Stimulated activated naive CD8-positive, alpha-beta T cell treated with anti-CD3 and anti-CD28 coated beads, Interleukin-15, amount 100 ng/mL, for 72 hours (primary cell): ENCODE measurements at regions not wholly inside any gene's neighbourhood (a gene's known extent, or its start where the extent isn't known, plus 50 kb on each side); places are given as distances from the start of the nearest gene placed in this dataset.

ENCODE experiments used
- ATAC-seq: fragments of 150-1000 bp; cut with Tn5 transposase; 2 replicates; pipeline ENCODE4 v1.10.0; 2021; ENCODE audit warnings: mild to moderate bottlenecking, moderate library complexity
- DNase-seq, 2 donors: peaks; one replicate each; pipeline ENCODE4 v3.0.0; 2021 to 2022
- H3K27ac Mint-ChIP-seq, 2 donors: one replicate each; pipeline ENCODE4 v1.8.0; 2022; ENCODE audit warnings: mild to moderate bottlenecking in 2 of 2, mixed read lengths in 2 of 2, moderate library complexity in 2 of 2
- H3K27me3 Mint-ChIP-seq: one replicate; pipeline ENCODE4 v1.8.0; 2022; ENCODE audit warnings: mixed read lengths
- H3K4me1 Mint-ChIP-seq: one replicate; pipeline ENCODE4 v1.8.0; 2022; ENCODE audit warnings: mild to moderate bottlenecking, mixed read lengths
- H3K4me3 Mint-ChIP-seq, 2 donors: one replicate each; pipeline ENCODE4 v1.8.0; 2022; ENCODE audit warnings: mild to moderate bottlenecking in 2 of 2, mixed read lengths in 2 of 2, moderate library complexity in 1 of 2
- H3K9me3 Mint-ChIP-seq, 2 donors: one replicate each; pipeline ENCODE4 v1.8.0; 2022; ENCODE audit warnings: mixed read lengths in 2 of 2

DNA sequence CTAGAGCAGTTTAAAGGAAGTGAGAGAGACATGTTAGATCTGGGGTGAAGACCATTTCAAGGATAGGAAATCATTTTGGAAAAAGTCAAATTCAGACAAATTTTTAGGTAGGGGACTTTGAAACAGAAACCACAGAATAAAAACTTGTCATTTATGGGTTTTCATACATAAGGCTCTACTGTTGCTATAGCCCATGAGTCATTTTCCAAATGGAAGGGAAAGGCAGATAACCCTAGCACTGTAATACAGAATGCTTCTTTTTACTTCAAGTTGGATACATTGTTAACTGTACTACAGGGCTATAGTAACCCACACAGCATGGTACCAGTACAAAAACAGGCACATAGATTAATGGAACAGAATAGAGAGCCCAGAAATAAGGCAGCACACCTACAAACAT, 455.4 kb downstream of the EBF1 start:
- Mint-ChIP-seq H3K27me3 (no peaks in the 10 kb centered on the region), H3K4me3 (no peak overlapping the region), H3K4me1 (no peaks in the 10 kb centered on the region), H3K27ac (no peak overlapping the region), H3K9me3 (no peaks in the 10 kb centered on the region)
- ATAC-seq (no peak), DNase-seq (no peak)

DNA sequence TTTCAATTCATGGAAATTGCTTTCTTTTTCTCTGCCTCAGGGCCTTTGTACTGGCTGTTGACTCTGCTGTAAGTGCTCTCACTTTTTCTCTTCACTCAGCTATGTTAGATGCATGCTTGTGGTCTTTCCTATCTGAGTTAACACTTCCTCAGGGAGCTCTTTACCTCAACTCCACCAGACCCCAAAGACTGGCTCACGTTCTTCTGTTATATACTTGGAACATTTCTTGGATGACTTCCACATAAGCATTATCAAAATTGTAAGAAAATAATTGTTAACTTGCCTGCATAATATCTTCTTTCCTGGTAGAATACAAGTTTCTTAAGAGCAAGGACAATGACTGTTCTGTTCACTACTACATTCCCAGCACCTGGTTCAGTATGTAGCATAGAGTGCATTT, 455.9 kb downstream of the EBF1 start:
- Mint-ChIP-seq H3K27me3 (no peaks in the 10 kb centered on the region), H3K27ac (no peak overlapping the region), H3K9me3 (no peaks in the 10 kb centered on the region), H3K4me1 (no peaks in the 10 kb centered on the region), H3K4me3 (no peak overlapping the region)
- DNase-seq (no peak), ATAC-seq (no peak)

DNA sequence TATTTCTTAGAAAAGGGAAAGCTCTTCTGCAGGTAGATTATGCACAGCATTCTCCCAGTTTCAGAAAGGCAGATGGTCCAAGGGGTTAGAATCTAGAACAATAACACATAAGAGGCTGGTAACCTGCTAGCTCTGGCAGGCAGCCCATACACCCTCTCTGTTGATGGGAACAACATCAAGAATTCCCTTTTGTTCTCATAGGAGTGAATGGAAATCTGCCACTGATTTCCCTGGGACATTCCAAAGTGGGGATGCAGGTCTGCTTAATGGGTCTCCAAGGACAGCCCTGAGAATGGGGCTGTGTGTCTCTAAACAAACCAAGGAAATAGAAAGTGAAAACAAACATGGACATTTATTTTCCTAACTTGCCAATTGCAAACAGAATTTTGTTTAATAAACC, 456.8 kb downstream of the EBF1 start:
- H3K4me1 Mint-ChIP-seq = no peaks in the 10 kb centered on the region
- no peak overlapping the region for H3K4me3 Mint-ChIP-seq
- ATAC-seq (no peak), DNase-seq (no peak)
- no peaks in the 10 kb centered on the region for H3K27me3 Mint-ChIP-seq
- H3K27ac Mint-ChIP-seq = no peak overlapping the region
- H3K9me3 Mint-ChIP-seq = no peaks in the 10 kb centered on the region

DNA sequence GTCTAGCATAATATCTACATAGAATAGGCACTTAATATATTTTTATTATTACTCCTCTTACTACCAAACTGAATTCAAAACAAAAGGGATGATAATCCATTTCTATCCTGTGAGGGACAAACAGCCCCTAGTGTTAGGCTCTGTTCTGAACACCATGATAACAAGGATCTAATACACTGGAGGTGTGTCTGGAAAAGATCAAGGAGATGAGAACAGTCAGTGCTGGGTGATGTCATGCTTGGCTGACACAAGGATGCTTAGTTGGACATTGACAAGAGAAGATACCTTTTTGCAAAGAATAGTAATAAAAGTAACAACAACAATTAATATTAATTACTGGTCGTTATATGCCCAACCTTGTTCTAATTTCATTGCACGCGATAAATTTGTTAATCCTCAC, 458.7 kb downstream of the EBF1 start:
- no peak for DNase-seq
- no peaks in the 10 kb centered on the region for H3K9me3 Mint-ChIP-seq
- no peaks in the 10 kb centered on the region for H3K27me3 Mint-ChIP-seq
- no peak overlapping the region for H3K27ac Mint-ChIP-seq
- H3K4me3 Mint-ChIP-seq = no peak overlapping the region
- no peak for ATAC-seq
- no peaks in the 10 kb centered on the region for H3K4me1 Mint-ChIP-seq

DNA sequence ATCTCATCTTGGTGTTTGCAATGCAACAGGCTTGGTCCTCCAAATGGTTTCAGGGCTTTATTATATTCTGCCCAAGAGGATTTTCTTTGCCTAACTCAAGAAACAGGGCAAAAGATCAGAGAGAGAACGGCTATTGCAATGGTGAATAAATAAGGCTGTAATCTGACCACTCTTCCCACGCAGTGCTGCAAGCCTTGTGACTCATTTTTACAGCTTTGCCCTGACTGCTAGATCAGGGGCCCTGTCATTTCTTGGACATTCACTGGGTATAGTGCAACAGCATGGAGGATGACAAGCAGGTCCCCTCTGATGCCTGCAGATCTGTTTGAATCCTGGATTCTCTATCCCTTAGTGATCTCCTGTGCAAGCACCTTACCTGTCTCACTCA, 459.1 kb downstream of the EBF1 start:
- Mint-ChIP-seq H3K4me1 (peaks cover 2% of the 10 kb centered on the region), H3K4me3 (no peak overlapping the region), H3K27me3 (no peaks in the 10 kb centered on the region), H3K27ac (no peak overlapping the region), H3K9me3 (no peaks in the 10 kb centered on the region)
- no peak for DNase-seq
- no peak for ATAC-seq

DNA sequence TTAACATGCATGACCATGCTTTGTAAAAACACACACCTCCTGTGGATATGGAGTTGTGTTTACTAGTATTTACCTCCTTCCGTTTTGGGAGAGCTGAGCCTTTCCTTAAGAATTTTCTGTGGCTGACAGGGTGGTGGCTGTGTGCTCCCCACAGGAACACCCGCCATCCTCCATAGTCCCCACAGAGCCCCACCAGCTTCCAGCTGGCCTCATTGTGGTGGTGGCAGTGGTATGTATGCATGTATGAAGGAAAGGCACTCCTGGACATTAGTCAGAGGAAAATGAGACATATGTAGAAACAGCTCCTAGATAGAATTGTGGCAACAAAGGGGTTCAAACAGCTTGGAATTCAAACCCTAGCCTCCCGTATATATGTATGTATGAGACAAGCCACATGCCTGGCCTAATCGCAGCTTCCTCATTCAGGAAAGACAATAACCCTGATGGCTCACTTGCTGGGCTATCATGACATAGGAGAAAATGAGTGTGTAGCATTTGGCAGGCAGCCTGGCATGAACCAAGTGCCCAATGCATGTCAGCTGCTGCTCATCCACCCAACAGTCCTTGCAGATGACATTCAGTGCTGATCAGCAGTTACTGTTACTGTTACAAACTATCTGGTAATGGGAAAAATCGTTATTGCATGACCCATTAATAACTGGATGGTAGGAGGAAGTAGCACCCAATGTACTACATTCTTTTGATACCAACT, 459.7 kb downstream of the EBF1 start:
- H3K4me1 Mint-ChIP-seq = peaks cover 5% of the 10 kb centered on the region
- ATAC-seq = no peak

DNA sequence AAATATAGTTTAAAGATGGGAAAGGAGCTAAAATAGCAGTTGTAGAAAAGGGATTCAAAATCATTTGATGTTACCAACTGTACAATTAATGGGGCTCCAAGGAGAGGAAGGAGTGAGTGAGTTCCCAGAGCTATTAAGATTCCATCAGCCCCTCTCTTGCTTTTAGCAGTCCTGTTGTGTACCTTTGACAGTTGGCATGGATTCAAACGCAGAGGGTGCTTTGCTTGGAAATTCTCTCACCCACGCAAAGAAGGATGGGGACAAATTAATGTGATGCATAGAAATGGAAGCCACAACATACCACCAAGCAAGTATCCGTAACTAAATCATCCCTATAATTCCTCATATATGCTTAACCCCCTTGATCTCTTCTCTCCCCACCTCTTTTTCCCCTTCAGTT, 461.3 kb downstream of the EBF1 start:
- Mint-ChIP-seq H3K27ac (peak overlapping the region in 1 of 2 donors; percentile 14), H3K4me3 (no peak overlapping the region), H3K4me1 (peaks cover 5% of the 10 kb centered on the region), H3K9me3 (no peaks in the 10 kb centered on the region), H3K27me3 (no peaks in the 10 kb centered on the region)
- no peak for ATAC-seq
- no peak for DNase-seq

More for the DNA sequence above, 459.7 kb downstream of the EBF1 start:
- H3K27me3 Mint-ChIP-seq = no peaks in the 10 kb centered on the region
- no peaks in the 10 kb centered on the region for H3K9me3 Mint-ChIP-seq
- DNase-seq = no peak
- no peak overlapping the region for H3K27ac Mint-ChIP-seq
- no peak overlapping the region for H3K4me3 Mint-ChIP-seq

DNA sequence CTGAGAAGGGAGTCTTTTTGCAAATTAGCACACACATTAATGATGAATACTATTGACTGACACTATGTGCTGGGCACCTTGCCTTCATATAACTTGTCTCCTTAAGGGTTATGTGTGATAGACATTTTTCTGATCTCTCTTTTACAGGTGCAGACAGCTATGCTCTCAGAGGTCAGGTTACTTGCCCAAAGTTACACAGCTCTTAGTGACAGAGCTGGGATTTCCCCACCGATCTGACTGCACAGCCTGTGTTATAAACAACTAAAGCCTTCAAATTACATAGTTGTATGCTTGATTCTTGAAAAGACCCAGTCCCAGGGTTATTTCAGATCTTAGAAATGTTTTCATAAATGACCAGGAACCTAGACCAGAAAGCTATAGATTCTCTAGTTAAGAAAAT, 462.7 kb downstream of the EBF1 start:
- Mint-ChIP-seq H3K4me1 (peaks cover 5% of the 10 kb centered on the region), H3K9me3 (no peaks in the 10 kb centered on the region), H3K4me3 (no peak overlapping the region), H3K27me3 (no peaks in the 10 kb centered on the region), H3K27ac (no peak overlapping the region)
- ATAC-seq (no peak), DNase-seq (no peak)

DNA sequence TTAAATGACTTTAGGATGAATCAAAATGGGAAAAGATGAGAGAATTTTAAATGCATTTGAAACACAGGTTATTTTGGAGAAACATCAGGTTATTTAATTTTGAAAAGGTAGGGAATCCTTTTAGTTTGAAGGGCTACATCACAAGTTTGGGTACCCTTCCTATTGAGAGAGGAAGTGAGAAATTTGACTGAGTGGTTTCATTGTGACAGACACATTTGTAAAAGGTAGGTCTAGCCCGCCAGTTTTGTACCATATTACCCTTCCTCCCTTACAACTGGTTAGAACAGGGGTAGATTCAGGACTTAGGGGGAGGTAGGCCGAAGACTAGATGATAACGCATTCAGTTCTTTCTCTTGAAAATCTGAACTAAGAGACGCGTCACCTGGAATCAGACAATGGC, 464.2 kb downstream of the EBF1 start:
- Mint-ChIP-seq H3K27me3 (no peaks in the 10 kb centered on the region), H3K9me3 (no peaks in the 10 kb centered on the region), H3K4me3 (no peak overlapping the region), H3K4me1 (peaks cover 5% of the 10 kb centered on the region), H3K27ac (no peak overlapping the region)
- ATAC-seq (no peak), DNase-seq (no peak)

DNA sequence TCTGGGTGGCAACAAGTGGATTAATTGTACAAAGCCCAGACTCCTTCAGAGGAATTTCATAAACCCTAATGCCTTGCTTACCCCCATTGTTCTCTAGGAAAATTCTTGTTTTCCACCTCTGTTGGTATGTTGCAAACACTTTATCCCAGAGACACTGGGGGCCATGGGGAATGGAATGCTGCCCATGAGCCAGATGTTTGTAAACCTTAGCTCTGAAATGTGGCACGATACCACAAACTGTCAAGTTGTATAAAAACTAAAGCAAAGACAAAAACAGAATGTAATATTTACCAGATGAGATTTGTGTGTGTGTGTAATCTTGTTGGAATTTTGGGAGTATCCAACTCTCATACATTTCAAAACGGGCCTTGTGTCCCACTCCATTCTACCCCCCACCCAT, 465.0 kb downstream of the EBF1 start:
- no peak for ATAC-seq
- H3K4me1 Mint-ChIP-seq = peaks cover 5% of the 10 kb centered on the region
- H3K27me3 Mint-ChIP-seq = no peaks in the 10 kb centered on the region
- DNase-seq = no peak
- H3K4me3 Mint-ChIP-seq = no peak overlapping the region
- H3K9me3 Mint-ChIP-seq = no peaks in the 10 kb centered on the region
- H3K27ac Mint-ChIP-seq = no peak overlapping the region

DNA sequence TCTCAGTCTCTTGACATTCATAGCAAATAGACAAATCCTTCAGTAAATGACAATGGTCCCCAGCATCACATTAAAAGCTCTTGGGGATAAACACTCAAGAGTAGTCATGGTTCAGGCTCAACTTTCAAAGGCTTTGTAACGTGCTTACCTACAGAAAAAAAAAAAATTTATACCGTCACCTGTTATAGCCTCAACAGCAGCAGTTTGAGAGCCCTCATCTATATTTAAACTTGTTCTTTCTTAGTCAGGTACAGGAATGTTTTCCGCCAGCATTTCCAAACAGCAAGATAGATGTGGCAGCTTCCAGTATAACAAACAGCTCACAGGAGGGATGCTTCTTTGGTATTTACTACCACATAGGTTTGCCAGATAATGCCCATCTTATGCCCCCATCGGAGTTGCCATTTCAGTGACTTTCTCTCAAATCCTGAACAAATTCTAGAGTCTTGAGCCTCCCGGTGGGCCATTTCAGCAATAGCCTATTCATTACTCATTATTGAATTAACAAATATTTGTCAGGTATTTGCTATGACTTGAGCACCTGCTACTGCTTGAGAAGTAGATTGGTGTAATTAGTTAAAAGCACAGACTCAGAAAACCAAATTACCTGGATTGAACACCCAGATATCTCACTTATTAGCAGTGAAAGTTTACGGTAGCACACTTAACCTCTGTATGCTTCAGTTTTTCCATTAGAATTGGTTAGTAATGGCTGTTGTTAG, 470.0 kb downstream of the EBF1 start:
- Mint-ChIP-seq H3K9me3 (no peaks in the 10 kb centered on the region), H3K4me1 (no peaks in the 10 kb centered on the region), H3K4me3 (no peak overlapping the region), H3K27me3 (no peaks in the 10 kb centered on the region), H3K27ac (no peak overlapping the region)
- no peak for DNase-seq
- no peak for ATAC-seq

DNA sequence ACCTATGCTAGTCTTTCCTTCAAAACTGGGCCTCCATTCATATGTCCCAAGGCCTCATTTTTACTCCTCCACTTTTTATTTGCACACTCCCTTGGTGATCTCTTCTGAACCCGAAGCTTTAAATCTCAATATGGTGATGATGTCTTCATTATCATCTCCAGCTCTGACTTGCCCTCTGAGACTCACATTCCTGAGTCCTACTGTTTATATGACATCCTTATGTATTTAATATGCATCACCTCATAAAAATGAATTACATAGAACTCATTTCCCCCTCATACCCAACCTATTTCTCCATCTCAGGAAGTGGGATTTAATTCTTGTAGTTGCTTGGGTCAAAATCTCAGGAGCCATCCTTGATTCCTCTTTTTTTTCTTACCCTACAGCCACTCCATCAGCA, 473.0 kb downstream of the EBF1 start:
- no peak overlapping the region for H3K27ac Mint-ChIP-seq
- no peaks in the 10 kb centered on the region for H3K4me1 Mint-ChIP-seq
- DNase-seq (no peak), ATAC-seq (no peak)
- no peaks in the 10 kb centered on the region for H3K9me3 Mint-ChIP-seq
- no peaks in the 10 kb centered on the region for H3K27me3 Mint-ChIP-seq
- H3K4me3 Mint-ChIP-seq = no peak overlapping the region

DNA sequence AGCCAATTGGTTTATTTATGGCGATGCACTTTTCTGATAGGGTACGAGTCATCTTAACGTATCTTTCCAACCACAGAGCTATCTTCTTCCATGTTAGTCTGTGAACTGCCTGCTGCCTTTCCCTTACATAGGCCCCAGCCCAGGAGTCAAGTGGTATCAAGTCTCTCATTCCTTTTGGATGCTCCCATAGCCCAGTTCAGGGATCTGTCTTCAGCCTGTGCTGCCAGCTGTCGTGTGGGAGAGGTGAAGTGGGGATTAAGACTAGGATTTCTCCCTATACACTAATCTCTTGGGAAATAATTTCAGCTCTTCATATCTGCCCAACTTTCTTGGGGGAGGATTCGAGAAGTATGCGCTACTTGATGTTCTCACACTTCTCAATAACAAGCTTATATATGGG, 475.7 kb downstream of the EBF1 start:
- DNase-seq (no peak), ATAC-seq (no peak)
- Mint-ChIP-seq H3K9me3 (no peaks in the 10 kb centered on the region), H3K27me3 (no peaks in the 10 kb centered on the region), H3K27ac (no peak overlapping the region), H3K4me1 (no peaks in the 10 kb centered on the region), H3K4me3 (no peak overlapping the region)

DNA sequence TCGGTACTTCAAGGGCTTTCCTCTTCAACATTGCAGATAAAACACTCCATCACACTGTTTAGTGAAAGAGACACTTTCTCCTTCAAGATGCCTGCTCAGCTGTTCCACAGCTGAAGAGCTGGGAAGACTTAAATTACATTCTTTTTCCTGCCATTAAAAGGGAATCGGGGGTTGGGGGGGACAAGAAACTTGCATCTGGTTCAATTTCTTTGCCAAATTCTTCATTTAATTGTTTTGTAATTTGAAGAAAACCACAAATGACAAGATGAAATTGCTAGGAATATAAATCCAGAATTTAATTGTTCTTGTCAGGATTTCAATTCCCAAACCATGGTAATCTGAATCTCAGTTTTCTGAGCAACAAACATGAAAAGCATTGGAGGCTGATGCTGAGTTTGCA, 478.3 kb downstream of the EBF1 start:
- DNase-seq (no peak), ATAC-seq (no peak)
- Mint-ChIP-seq H3K27ac (no peak overlapping the region), H3K4me3 (no peak overlapping the region), H3K9me3 (no peaks in the 10 kb centered on the region), H3K4me1 (no peaks in the 10 kb centered on the region), H3K27me3 (no peaks in the 10 kb centered on the region)

DNA sequence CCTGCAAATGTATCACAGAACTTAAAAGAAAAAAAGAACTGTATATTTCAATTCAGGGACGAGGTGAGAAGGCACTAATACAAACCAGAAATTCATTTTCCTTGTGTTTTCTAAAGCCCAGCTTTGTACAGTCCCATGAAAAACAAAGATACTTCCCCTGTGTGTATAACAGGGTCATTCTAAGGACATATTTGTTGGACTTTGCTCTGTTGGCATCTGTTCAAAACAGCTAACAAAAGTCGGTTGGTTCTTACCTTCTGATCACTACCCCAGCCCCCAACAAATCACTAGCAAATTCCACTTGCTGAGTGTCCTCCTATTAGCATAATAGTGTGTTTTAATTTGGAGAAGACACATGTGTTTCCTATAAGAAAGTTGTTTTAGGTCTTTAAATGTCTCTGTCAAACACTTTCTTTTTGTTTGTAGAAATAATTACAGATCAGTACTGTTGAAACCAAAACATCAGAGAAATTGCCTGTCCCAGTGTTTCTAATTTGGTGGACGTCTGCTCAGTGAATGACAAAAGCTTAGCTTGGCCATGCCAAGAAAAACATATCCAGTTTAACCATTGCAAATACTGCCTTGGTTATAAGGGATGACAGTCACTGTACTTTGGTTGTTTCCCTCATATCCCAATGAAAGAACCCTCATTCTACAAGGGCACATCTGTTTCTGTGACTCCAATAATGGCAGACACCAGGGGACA, 480.5 kb downstream of the EBF1 start:
- Mint-ChIP-seq H3K27ac (no peak overlapping the region), H3K27me3 (no peaks in the 10 kb centered on the region), H3K9me3 (no peaks in the 10 kb centered on the region), H3K4me3 (no peak overlapping the region), H3K4me1 (no peaks in the 10 kb centered on the region)
- ATAC-seq (no peak), DNase-seq (no peak)

DNA sequence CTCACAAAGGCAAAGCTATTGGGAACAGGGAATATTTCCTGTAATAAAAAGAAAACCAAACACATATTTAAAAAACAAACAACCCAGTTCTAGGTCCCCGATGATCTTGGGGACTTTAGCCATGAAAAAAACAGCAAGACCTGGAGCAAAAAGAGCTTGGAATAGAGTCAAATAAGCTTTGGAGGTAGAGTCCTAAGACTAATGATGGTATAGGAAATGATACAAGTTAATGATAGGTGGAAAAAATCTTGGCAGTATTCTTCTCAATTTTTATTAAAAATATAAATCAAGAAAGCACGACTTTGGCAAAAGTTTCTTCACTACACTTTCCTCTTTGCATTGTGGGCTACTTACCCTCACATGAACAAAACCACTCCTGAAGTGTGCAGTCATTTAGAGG, 481.5 kb downstream of the EBF1 start:
- H3K27ac Mint-ChIP-seq = no peak overlapping the region
- ATAC-seq (no peak), DNase-seq (no peak)
- no peaks in the 10 kb centered on the region for H3K27me3 Mint-ChIP-seq
- H3K9me3 Mint-ChIP-seq = no peaks in the 10 kb centered on the region
- H3K4me1 Mint-ChIP-seq = no peaks in the 10 kb centered on the region
- no peak overlapping the region for H3K4me3 Mint-ChIP-seq
